NB4 (cell line): ENCODE measurements at regions not wholly inside any gene's neighbourhood (a gene's known extent, or its start where the extent isn't known, plus 50 kb on each side); places are given as distances from the start of the nearest gene placed in this dataset.
A peak's percentile ranks its signal among the peaks of the same experiment; 100 is the strongest.

ENCODE experiments used
- DNase-seq: peaks from one replicate; pipeline ENCODE4 v3.0.0; 2010; ENCODE audit warnings: low read depth
- H3K4me3 ChIP-seq: one replicate; pipeline ENCODE4 v1.5.1; 2011; ENCODE audit warnings: mild to moderate bottlenecking, low read depth, low read length, moderate library complexity
- CTCF ChIP-seq: IDR thresholded peaks from one replicate; pipeline ENCODE4 v1.5.1; 2012; ENCODE audit warnings: low read depth, low read length
- MAX ChIP-seq: IDR thresholded peaks from 2 replicates; pipeline ENCODE4 v1.6.1; 2011; ENCODE audit warnings: low read depth, low read length
- MYC ChIP-seq: IDR thresholded peaks from 2 replicates; pipeline ENCODE4 v1.6.1; 2011; ENCODE audit warnings: low read depth, low read length
- POLR2A ChIP-seq: IDR thresholded peaks from 2 replicates; pipeline ENCODE4 v1.6.1; 2011; ENCODE audit warnings: mild to moderate bottlenecking; ENCODE audit not compliant: insufficient read length; ENCODE audit errors: extremely low read depth

GRCh38 chr10:120266022-120266421 is 191.0 kb upstream of the PLPP4 start:
- TF ChIP-seq CTCF (no peak), POLR2A (no peak), MAX (no peak), MYC (no peak)
- no peak for DNase-seq
- H3K4me3 ChIP-seq: no peak overlapping the region

GRCh38 chr10:120270906-120271305 is 186.1 kb upstream of the PLPP4 start:
- DNase-seq: no peak
- H3K4me3 ChIP-seq: no peak overlapping the region
- no peak for TF ChIP-seq CTCF
- TF ChIP-seq MYC: no peak
- no peak for TF ChIP-seq MAX
- TF ChIP-seq POLR2A: no peak

- DNase-seq: no peak
- no peak for TF ChIP-seq POLR2A
- TF ChIP-seq MAX: no peak
- no peak for TF ChIP-seq CTCF
- TF ChIP-seq MYC: no peak
- no peak overlapping the region for H3K4me3 ChIP-seq
Measured at GRCh38 chr10:120271696-120272095, 185.3 kb upstream of the PLPP4 start.

- no peak for DNase-seq
- no peak overlapping the region for H3K4me3 ChIP-seq
- TF ChIP-seq MYC (no peak), MAX (0 out of 2 replicates have a peak, but pooled peaks have one; percentile 5)
Measured at GRCh38 chr10:120272350-120272749, 184.7 kb upstream of the PLPP4 start.

- TF ChIP-seq MYC: no peak
- TF ChIP-seq CTCF: no peak
- TF ChIP-seq MAX: no peak
- TF ChIP-seq POLR2A: no peak
- DNase-seq: no peak
- no peak overlapping the region for H3K4me3 ChIP-seq
Measured at GRCh38 chr10:120278069-120278468, 179.0 kb upstream of the PLPP4 start.

- TF ChIP-seq CTCF: no peak
- no peak for TF ChIP-seq POLR2A
- no peak for TF ChIP-seq MAX
- TF ChIP-seq MYC: no peak
Measured at GRCh38 chr10:120279196-120279595, 177.8 kb upstream of the PLPP4 start.

More at GRCh38 chr10:120279196-120279595, 177.8 kb upstream of the PLPP4 start:
- DNase-seq: peak; percentile 28
- no peak overlapping the region for H3K4me3 ChIP-seq
